Mononuclear cell (primary cell): ENCODE measurements at regions not wholly inside any gene's neighbourhood (a gene's known extent, or its start where the extent isn't known, plus 50 kb on each side); places are given as distances from the start of the nearest gene placed in this dataset.
"Not testable (repeated sequence)": the region's sequence is repeated elsewhere in the genome, so short reads cannot be mapped to it uniquely, and the experiment has no call there.

Experiments used
- H3K27me3 ChIP-seq: 2 replicates; pipeline ENCODE4 v1.6.0; 2011; ENCODE audit warnings: low read length, control low read depth; ENCODE audit not compliant: insufficient read depth
- H3K4me1 ChIP-seq: 2 replicates; pipeline ENCODE4 v1.5.1; 2011; ENCODE audit warnings: mild to moderate bottlenecking, low read length, control low read depth; ENCODE audit not compliant: insufficient read depth
- H3K4me3 ChIP-seq: 2 replicates; pipeline ENCODE4 v1.5.1; 2011; ENCODE audit warnings: mild to moderate bottlenecking, low read length, moderate library complexity
- H3K9me3 ChIP-seq: 2 replicates; pipeline ENCODE4 v1.5.1; 2011; ENCODE audit warnings: low read depth, mild to moderate bottlenecking, control low read depth, low read length

GRCh38 chr15:95674031-95674430 lies 656.5 kb upstream of the NR2F2 start:
- H3K4me3 ChIP-seq, result no peak overlapping the region
- H3K9me3 ChIP-seq, result no peaks in the 10 kb centered on the region
- H3K27me3 ChIP-seq, result no peaks in the 10 kb centered on the region
- no peaks in the 10 kb centered on the region for H3K4me1 ChIP-seq

- Histone ChIP-seq H3K4me3 (no peak overlapping the region), H3K4me1 (no peaks in the 10 kb centered on the region), H3K9me3 (no peaks in the 10 kb centered on the region), H3K27me3 (no peaks in the 10 kb centered on the region)
Measured at GRCh38 chr15:95676500-95676899, 654.0 kb upstream of the NR2F2 start.

GRCh38 chr15:95679847-95680582 lies 650.5 kb upstream of the NR2F2 start:
- Histone ChIP-seq H3K4me1 (no peaks in the 10 kb centered on the region), H3K27me3 (no peaks in the 10 kb centered on the region), H3K9me3 (no peaks in the 10 kb centered on the region), H3K4me3 (no peak overlapping the region)

GRCh38 chr15:95680728-95681127 lies 649.8 kb upstream of the NR2F2 start:
- H3K9me3 ChIP-seq, result no peaks in the 10 kb centered on the region

GRCh38 chr15:95681836-95682544 lies 648.5 kb upstream of the NR2F2 start:
- Histone ChIP-seq H3K4me3 (no peak overlapping the region), H3K27me3 (no peaks in the 10 kb centered on the region), H3K4me1 (no peaks in the 10 kb centered on the region), H3K9me3 (no peaks in the 10 kb centered on the region)

More at GRCh38 chr15:95680728-95681127, 649.8 kb upstream of the NR2F2 start:
- Histone ChIP-seq H3K27me3 (no peaks in the 10 kb centered on the region), H3K4me1 (no peaks in the 10 kb centered on the region), H3K4me3 (no peak overlapping the region)

- H3K27me3 ChIP-seq, result no peaks in the 10 kb centered on the region
- H3K4me3 ChIP-seq, result no peak overlapping the region
- no peaks in the 10 kb centered on the region for H3K4me1 ChIP-seq
- no peaks in the 10 kb centered on the region for H3K9me3 ChIP-seq
Measured at GRCh38 chr15:95684126-95684525, 646.4 kb upstream of the NR2F2 start.

- Histone ChIP-seq H3K4me1 (no peaks in the 10 kb centered on the region), H3K4me3 (no peak overlapping the region), H3K27me3 (no peaks in the 10 kb centered on the region), H3K9me3 (no peaks in the 10 kb centered on the region)
Measured at GRCh38 chr15:95684693-95685115, 645.8 kb upstream of the NR2F2 start.

GRCh38 chr15:95687061-95687460 lies 643.4 kb upstream of the NR2F2 start:
- Histone ChIP-seq H3K9me3 (peaks cover 2% of the 10 kb centered on the region), H3K4me1 (no peaks in the 10 kb centered on the region), H3K4me3 (no peak overlapping the region), H3K27me3 (no peaks in the 10 kb centered on the region)

- H3K27me3 ChIP-seq, result no peaks in the 10 kb centered on the region
- no peaks in the 10 kb centered on the region for H3K4me1 ChIP-seq
- H3K4me3 ChIP-seq, result no peak overlapping the region
- peaks cover 9% of the 10 kb centered on the region for H3K9me3 ChIP-seq
Measured at GRCh38 chr15:95687686-95688085, 642.8 kb upstream of the NR2F2 start.

GRCh38 chr15:95690631-95691340 lies 639.7 kb upstream of the NR2F2 start:
- H3K27me3 ChIP-seq, result no peaks in the 10 kb centered on the region

GRCh38 chr15:95693917-95694316 lies 636.6 kb upstream of the NR2F2 start:
- Histone ChIP-seq H3K27me3 (no peaks in the 10 kb centered on the region), H3K4me1 (no peaks in the 10 kb centered on the region), H3K9me3 (peaks cover 34% of the 10 kb centered on the region), H3K4me3 (no peak overlapping the region)

More at GRCh38 chr15:95690631-95691340, 639.7 kb upstream of the NR2F2 start:
- H3K9me3 ChIP-seq, result peaks cover 34% of the 10 kb centered on the region
- no peak overlapping the region for H3K4me3 ChIP-seq
- H3K4me1 ChIP-seq, result no peaks in the 10 kb centered on the region

- Histone ChIP-seq H3K9me3 (peaks cover 20% of the 10 kb centered on the region), H3K4me1 (no peaks in the 10 kb centered on the region), H3K4me3 (no peak overlapping the region), H3K27me3 (no peaks in the 10 kb centered on the region)
Measured at GRCh38 chr15:95698230-95698629, 632.3 kb upstream of the NR2F2 start.

GRCh38 chr15:95698951-95699350 lies 631.5 kb upstream of the NR2F2 start:
- Histone ChIP-seq H3K4me1 (no peaks in the 10 kb centered on the region), H3K27me3 (no peaks in the 10 kb centered on the region), H3K4me3 (no peak overlapping the region), H3K9me3 (peaks cover 13% of the 10 kb centered on the region)

- no peaks in the 10 kb centered on the region for H3K27me3 ChIP-seq
Measured at GRCh38 chr15:95699578-95699977, 630.9 kb upstream of the NR2F2 start.

GRCh38 chr15:95700692-95701091 lies 629.8 kb upstream of the NR2F2 start:
- not testable (repeated sequence) for H3K4me3 ChIP-seq, H3K4me1 ChIP-seq, H3K27me3 ChIP-seq, H3K9me3 ChIP-seq

More at GRCh38 chr15:95699578-95699977, 630.9 kb upstream of the NR2F2 start:
- Histone ChIP-seq H3K4me1 (no peaks in the 10 kb centered on the region), H3K9me3 (peaks cover 11% of the 10 kb centered on the region), H3K4me3 (no peak overlapping the region)
